Duodenal mucosa (tissue), 2 donors: ENCODE measurements at regions not wholly inside any gene's neighbourhood (a gene's known extent, or its start where the extent isn't known, plus 50 kb on each side); places are given as distances from the start of the nearest gene placed in this dataset.

Experiments used
- H3K27ac ChIP-seq: one replicate; pipeline ENCODE4 v1.7.0; 2013; ENCODE audit warnings: low read depth, low read length
- H3K27me3 ChIP-seq, 2 donors: one replicate each; pipeline ENCODE4 v1.7.0; 2013; ENCODE audit warnings: low read length in 2 of 2, control low read depth in 1 of 2; ENCODE audit not compliant: insufficient read depth in 2 of 2, control insufficient read depth in 1 of 2
- H3K36me3 ChIP-seq, 2 donors: one replicate each; pipeline ENCODE4 v1.7.0; 2013; ENCODE audit warnings: low read length in 2 of 2, control low read depth in 1 of 2; ENCODE audit not compliant: insufficient read depth in 2 of 2, control insufficient read depth in 1 of 2
- H3K4me1 ChIP-seq, 2 donors: one replicate each; pipeline ENCODE4 v1.7.0; 2013; ENCODE audit warnings: low read length in 2 of 2, control low read depth in 1 of 2; ENCODE audit not compliant: insufficient read depth in 2 of 2, control insufficient read depth in 1 of 2
- H3K4me3 ChIP-seq, 2 donors: one replicate each; pipeline ENCODE4 v1.7.0; 2013; ENCODE audit warnings: low read length in 2 of 2, low read depth in 1 of 2
- H3K9ac ChIP-seq, 2 donors: one replicate each; pipeline ENCODE4 v1.7.0; 2013; ENCODE audit warnings: low read length in 2 of 2, low read depth in 1 of 2
- H3K9me3 ChIP-seq, 2 donors: one replicate each; pipeline ENCODE4 v1.7.0; 2013; ENCODE audit warnings: low read length in 2 of 2, control low read depth in 1 of 2; ENCODE audit not compliant: control insufficient read depth in 1 of 2

DNA sequence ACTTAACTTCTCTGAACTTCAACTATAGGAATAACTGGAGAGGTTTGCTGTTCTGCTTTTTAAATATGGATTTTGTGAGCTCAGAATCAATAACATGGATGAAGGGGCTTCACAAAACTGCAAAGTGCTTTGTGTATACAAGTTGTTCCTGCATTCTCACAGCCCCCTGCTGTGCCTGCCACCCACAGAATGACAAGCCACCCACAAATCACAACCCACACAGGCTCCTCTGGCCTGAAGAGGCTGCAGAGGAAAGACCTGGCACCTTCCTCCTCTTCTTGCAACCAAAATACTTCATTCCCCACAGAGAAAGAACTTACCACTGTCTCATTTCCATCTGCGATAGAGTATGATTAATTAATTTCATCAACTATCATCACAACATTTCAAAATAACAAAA lies 106.7 kb upstream of the NHSL1 start:
- Histone ChIP-seq H3K36me3 (no peaks in the 10 kb centered on the region), H3K9ac (no peak overlapping the region), H3K4me1 (no peaks in the 10 kb centered on the region), H3K4me3 (no peak overlapping the region), H3K27me3 (no peaks in the 10 kb centered on the region), H3K9me3 (no peaks in the 10 kb centered on the region), H3K27ac (no peak overlapping the region)

DNA sequence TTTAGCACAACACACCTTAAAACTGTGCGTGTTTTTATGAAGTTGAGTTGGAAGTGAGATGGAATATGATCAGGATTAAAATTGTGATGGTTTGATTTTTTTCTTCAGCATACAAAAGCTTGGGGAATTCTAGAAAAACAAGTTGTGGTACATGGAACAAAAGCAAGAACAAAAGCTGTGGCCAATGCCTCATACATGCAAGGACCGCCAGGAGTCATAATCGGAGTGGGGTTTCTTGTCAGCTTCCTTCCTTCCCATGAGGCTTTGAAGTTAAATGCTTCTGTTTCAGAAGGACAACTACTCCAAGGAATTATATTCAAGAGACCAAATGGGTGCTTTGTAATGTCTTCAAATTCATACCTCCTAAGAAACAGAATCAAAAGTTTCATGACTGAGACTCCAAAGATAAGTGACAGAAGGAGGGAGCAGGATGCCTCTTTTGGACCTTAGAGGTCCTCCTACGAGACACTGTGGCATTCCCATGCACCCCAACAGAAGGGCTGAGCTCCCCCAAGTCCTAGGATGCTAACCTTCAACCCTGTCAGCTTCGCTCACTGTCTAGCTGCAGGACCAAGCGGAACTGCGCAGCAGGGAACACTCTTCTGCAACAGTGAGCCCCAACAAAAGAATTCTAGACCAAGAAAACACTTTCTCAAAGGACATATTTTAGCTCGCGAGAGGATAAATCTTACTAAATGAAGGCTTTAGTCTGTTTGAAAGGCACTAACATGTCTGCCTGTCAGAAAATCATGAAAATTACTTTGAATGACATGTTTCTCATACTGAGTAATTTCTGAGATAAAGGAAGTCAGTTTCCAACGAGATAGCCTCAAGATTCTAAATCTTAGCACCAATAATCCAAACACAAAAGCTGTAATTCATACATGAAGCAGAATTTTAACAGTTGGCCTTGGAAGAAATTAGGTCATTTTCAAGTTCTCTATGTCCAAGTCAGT lies 108.5 kb upstream of the NHSL1 start:
- Histone ChIP-seq H3K4me1 (no peaks in the 10 kb centered on the region), H3K27me3 (no peaks in the 10 kb centered on the region), H3K27ac (no peak overlapping the region), H3K9me3 (no peaks in the 10 kb centered on the region), H3K9ac (no peak overlapping the region), H3K36me3 (no peaks in the 10 kb centered on the region), H3K4me3 (no peak overlapping the region)

DNA sequence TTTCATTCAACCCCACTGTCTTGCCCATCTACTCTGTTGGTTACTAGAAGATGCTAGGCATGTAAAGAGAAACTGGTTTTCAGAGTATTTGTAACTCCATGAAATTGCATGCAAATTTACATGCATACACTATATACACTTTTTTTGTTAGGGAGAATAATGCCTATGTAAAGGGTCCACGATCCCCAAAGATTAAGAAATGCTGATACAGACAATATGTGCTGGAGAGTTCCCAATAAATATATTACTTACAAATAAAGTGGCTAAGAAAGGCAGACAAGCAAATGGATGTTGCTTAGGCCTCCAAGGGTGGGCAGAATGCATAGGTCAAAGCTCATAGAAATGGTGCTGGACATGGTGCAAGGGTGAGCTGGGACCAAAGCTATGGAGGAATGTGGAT lies 109.6 kb upstream of the NHSL1 start:
- Histone ChIP-seq H3K9ac (no peak overlapping the region), H3K4me1 (no peaks in the 10 kb centered on the region), H3K9me3 (no peaks in the 10 kb centered on the region), H3K27me3 (no peaks in the 10 kb centered on the region), H3K27ac (no peak overlapping the region), H3K36me3 (no peaks in the 10 kb centered on the region), H3K4me3 (no peak overlapping the region)

DNA sequence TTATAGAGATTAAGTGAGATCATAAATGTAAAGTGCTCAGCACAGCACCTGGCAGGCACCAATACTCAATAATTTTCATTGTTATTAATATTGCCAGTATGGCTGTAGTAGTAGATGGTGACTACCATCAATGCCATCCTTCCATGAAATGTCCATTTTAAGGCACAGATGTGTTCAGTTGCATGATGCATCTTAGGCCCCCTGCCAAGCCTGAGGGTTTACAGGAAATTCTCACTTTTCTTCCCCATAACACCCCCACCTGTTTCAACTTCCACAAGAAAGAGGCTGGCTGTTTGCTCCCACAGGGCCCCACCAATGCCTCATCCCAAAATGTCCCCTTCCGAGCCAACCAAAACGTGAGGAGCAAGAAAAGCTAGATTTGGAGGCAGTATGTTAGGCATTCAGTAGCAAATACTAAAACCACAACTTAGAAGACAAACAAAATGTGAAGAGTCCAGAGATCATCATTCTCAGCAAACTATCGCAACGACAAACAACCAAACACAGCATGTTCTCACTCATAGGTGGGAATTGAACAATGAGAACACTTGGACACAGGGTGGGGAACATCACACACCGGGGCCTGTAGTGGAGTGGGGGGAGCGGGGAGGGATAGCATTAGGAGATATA lies 110.6 kb upstream of the NHSL1 start:
- H3K27ac ChIP-seq: no peak overlapping the region
- H3K9ac ChIP-seq: no peak overlapping the region
- H3K27me3 ChIP-seq: no peaks in the 10 kb centered on the region
- no peaks in the 10 kb centered on the region for H3K4me1 ChIP-seq
- no peaks in the 10 kb centered on the region for H3K36me3 ChIP-seq
- no peak overlapping the region for H3K4me3 ChIP-seq
- H3K9me3 ChIP-seq: no peaks in the 10 kb centered on the region

DNA sequence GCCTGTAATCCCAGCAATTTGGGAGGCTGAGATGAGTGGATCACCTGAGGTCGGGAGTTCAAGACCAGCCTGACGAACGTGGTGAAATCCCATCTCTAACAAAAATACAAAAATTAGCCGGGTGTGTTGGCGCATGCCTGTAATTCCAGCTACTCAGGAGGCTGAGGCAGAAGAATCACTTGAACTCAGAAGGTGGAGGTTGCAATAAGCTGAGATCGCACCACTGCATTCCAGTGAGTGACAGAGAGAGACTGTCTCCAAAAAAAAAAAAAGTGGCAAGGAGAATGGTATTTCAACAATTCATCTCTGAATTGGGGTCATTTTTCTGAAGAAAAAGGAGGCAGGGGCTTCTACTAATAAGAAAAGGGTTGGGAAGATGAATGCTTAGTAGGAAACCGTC lies 111.5 kb upstream of the NHSL1 start:
- H3K9me3 ChIP-seq: no peaks in the 10 kb centered on the region
- no peaks in the 10 kb centered on the region for H3K4me1 ChIP-seq
- no peaks in the 10 kb centered on the region for H3K27me3 ChIP-seq

DNA sequence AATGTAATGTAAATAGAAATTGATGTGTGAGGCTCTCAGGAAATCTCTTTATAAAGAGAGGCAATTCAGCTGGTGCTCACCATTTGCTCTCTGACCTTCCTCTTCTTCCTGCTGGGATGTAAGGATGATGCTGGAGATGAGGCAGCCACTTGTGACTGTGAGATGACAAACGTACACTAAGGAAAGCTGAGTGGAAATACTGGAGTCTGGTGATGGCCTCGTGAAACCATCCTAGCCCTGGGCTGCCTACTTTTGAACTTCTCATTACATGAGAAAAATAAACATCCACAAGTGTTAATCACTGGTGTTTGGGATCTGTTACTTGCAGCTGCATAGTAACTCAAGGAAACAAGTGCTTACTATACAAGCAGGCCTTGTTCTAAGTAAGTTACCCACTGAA lies 114.9 kb upstream of the NHSL1 start:
- no peaks in the 10 kb centered on the region for H3K36me3 ChIP-seq
- H3K9ac ChIP-seq: no peak overlapping the region
- H3K4me1 ChIP-seq: no peaks in the 10 kb centered on the region
- H3K4me3 ChIP-seq: no peak overlapping the region
- H3K9me3 ChIP-seq: no peaks in the 10 kb centered on the region
- no peaks in the 10 kb centered on the region for H3K27me3 ChIP-seq
- H3K27ac ChIP-seq: no peak overlapping the region

More for the DNA sequence above, 111.5 kb upstream of the NHSL1 start:
- Histone ChIP-seq H3K4me3 (no peak overlapping the region), H3K27ac (no peak overlapping the region), H3K36me3 (no peaks in the 10 kb centered on the region), H3K9ac (no peak overlapping the region)

DNA sequence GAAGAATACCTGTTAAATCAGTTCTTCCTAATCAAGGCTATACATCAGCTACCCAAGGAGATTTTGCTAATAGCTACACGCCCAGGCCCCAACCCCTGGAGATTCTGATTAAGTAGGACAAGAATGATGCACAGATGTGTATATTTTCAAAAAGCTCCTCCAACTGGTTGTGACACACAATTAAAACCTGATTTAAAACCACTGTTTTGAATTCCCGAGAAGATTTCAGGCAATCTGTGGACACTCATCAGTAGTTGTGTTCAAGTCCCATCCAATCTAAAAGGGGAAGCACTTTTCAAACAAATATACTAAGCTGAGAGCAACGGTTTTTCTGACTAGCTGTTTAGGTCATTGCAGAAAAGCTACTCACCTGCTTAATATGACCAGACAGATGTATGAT lies 118.9 kb upstream of the NHSL1 start:
- Histone ChIP-seq H3K4me3 (no peak overlapping the region), H3K27me3 (no peaks in the 10 kb centered on the region), H3K9ac (no peak overlapping the region), H3K36me3 (no peaks in the 10 kb centered on the region), H3K27ac (no peak overlapping the region), H3K4me1 (no peaks in the 10 kb centered on the region), H3K9me3 (no peaks in the 10 kb centered on the region)

DNA sequence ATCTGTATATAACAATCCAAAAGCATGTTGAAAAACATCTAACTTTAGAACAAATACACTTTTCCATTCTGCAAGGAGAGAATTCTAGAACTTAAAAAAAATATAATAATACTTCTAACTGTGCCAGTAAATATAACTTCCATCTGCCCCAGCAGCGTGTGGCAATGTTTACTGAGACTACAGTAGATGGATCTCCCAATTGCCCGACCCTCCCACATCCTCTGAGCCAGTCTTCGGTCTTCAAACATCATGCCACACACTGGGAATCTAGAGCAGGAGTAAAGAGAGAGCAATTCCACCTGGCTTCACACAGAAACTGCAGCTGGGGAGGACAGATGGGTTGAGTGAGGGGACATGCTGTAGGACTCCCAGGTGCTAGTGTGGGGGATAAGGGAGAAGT lies 121.3 kb upstream of the NHSL1 start:
- no peak overlapping the region for H3K27ac ChIP-seq
- no peaks in the 10 kb centered on the region for H3K36me3 ChIP-seq
- no peaks in the 10 kb centered on the region for H3K4me1 ChIP-seq
- H3K9me3 ChIP-seq: no peaks in the 10 kb centered on the region
- no peak overlapping the region for H3K4me3 ChIP-seq
- H3K27me3 ChIP-seq: no peaks in the 10 kb centered on the region
- H3K9ac ChIP-seq: no peak overlapping the region

DNA sequence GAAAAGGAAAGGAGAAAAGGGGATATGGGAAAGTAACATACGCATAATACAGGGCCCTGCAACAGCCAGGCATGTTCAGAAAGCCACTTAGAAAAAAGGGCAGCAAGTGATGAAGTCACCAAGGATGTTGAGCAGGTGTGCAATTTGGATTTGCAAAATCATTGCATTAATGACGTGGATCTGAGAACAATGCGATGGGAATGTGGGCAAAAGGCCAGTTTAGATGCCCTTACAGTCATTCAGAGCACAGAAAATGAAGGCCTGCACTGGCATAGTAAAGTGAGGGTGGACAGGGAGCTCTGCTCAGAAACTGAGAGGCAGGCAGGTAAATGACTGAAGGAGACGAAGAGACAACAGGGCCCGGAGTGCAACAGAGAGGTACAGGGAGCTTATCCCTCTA lies 123.7 kb upstream of the NHSL1 start:
- no peak overlapping the region for H3K27ac ChIP-seq
- no peaks in the 10 kb centered on the region for H3K36me3 ChIP-seq
- H3K4me3 ChIP-seq: no peak overlapping the region
- no peaks in the 10 kb centered on the region for H3K27me3 ChIP-seq
- H3K9me3 ChIP-seq: no peaks in the 10 kb centered on the region
- H3K9ac ChIP-seq: no peak overlapping the region
- no peaks in the 10 kb centered on the region for H3K4me1 ChIP-seq

DNA sequence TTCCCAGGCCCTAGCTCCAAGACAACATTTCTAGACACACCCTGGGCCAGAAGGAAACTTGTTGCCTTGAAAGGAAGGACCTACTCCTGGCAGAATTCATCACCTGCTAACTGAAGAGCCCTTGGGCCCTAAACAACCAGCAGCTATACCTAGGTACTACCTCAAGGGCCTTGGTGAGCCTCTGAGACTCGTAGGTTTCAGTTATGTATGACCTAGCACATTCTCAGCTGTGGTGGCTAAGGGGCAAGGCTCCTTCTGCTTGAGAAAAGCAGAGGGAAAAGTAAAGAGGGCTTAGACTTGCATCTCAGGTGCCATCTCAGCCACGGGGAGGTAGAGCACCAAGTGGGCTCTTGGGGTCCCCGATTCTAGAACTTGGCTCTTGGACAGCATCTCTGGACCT lies 132.3 kb upstream of the NHSL1 start:
- H3K36me3 ChIP-seq: no peaks in the 10 kb centered on the region
- no peak overlapping the region for H3K27ac ChIP-seq
- H3K4me1 ChIP-seq: no peaks in the 10 kb centered on the region
- no peak overlapping the region for H3K9ac ChIP-seq
- no peaks in the 10 kb centered on the region for H3K9me3 ChIP-seq
- no peaks in the 10 kb centered on the region for H3K27me3 ChIP-seq
- no peak overlapping the region for H3K4me3 ChIP-seq
